ENCODE measurements at regions not wholly inside any gene's neighbourhood (a gene's known extent, or its start where the extent isn't known, plus 50 kb on each side); places are given as distances from the start of the nearest gene placed in this dataset.

DNA sequence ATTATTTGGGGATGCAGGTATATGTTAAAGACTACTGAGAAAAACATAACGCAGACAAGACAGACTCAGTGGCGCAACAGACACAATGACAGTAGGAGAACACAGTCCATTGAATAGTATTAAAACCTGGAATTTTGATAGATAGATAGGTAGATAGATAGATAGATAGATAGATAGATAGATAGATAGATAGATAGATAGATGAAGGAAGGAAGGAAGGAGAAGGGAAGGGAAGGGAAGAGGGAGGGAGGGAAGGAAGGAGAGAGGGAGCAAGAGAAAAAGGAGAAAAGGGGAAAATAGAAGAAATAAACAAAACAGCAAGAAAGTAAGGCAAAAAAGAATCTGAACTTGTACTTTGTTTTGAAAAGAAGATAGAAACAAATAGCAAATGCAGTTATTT is 404.5 kb downstream of the FOXO1 start:
- TF ChIP-seq, protein P1, sequence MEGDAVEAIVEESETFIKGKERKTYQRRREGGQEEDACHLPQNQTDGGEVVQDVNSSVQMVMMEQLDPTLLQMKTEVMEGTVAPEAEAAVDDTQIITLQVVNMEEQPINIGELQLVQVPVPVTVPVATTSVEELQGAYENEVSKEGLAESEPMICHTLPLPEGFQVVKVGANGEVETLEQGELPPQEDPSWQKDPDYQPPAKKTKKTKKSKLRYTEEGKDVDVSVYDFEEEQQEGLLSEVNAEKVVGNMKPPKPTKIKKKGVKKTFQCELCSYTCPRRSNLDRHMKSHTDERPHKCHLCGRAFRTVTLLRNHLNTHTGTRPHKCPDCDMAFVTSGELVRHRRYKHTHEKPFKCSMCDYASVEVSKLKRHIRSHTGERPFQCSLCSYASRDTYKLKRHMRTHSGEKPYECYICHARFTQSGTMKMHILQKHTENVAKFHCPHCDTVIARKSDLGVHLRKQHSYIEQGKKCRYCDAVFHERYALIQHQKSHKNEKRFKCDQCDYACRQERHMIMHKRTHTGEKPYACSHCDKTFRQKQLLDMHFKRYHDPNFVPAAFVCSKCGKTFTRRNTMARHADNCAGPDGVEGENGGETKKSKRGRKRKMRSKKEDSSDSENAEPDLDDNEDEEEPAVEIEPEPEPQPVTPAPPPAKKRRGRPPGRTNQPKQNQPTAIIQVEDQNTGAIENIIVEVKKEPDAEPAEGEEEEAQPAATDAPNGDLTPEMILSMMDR (IDR thresholded peaks at IDR 0.05) = no peak
- no peak for TF ChIP-seq POLR2AphosphoS5 (IDR thresholded peaks at IDR 0.05)

Data from breast epithelium (tissue), 3 donors.